ENCODE measurements at regions not wholly inside any gene's neighbourhood (a gene's known extent, or its start where the extent isn't known, plus 50 kb on each side); places are given as distances from the start of the nearest gene placed in this dataset.

DNA sequence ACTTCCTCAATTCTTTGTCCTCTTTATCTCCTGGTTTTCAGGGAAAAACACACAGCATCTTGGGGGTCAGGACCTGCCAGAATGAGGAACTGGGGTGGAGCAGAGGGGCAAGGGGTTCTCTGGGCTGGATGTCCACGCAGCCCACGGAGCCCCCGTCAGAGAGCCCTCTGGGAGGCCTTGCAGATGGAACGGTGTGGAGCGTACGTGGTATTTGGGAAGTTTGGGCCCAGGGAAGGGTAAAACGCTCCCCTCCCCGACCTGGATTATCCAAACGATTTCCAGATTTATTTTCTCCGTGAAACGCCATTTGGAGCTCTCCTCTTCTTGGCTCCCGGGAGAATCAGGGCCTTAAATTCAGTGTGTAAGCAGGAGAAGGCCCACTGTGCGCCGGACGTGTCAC, 51.7 kb upstream of the ZNF536 start:
- peaks cover 0 to 5% (median 2%) of the 10 kb centered on the region in 4 donors for H3K4me1 ChIP-seq

DNA sequence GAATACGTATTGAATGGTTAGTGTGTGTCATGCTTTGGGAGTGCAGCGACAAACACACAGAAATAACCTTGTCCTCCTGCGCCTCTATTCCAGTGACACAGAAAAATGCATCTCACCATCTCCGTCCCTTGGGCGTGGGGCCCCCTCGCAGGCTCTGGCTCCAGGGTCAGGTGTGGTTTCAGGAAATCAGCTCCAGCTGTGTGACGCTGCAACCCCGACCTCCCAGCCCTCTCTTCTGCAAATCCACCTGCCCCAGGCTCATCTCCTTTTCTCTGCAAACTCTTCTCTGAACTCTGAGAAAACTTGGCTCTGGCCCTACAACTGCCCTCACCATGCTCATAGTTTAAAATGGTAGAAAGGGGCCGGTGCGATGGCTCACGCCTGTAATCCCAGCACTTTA, 51.3 kb upstream of the ZNF536 start:
- Histone ChIP-seq H3K9me3 (no peaks in the 10 kb centered on the region), H3K4me1 (peaks cover 0 to 10% (median 4%) of the 10 kb centered on the region in 4 donors), H3K27me3 (no peaks in the 10 kb centered on the region), H3K4me3 (no peak overlapping the region), H3K27ac (no peak overlapping the region), H3K36me3 (no peaks in the 10 kb centered on the region)
- no peak for DNase-seq (ENCODE audit: low spot score in 2 of 2)
- TF ChIP-seq EP300 (IDR thresholded peaks at IDR 0.05): no peak
- 76 to 83% methylated on average over 11 of the region's 11 CpGs for WGBS, 2 donors

More for the DNA sequence above, 51.7 kb upstream of the ZNF536 start:
- H3K36me3 ChIP-seq: no peaks in the 10 kb centered on the region
- DNase-seq (ENCODE audit: low spot score in 2 of 2): no peak
- no peaks in the 10 kb centered on the region for H3K27me3 ChIP-seq
- H3K4me3 ChIP-seq: no peak overlapping the region
- H3K27ac ChIP-seq: no peak overlapping the region
- WGBS, 2 donors: 62 to 65% methylated on average over 15 of the region's 15 CpGs
- TF ChIP-seq EP300 (IDR thresholded peaks at IDR 0.05) (no peak), POLR2A (IDR thresholded peaks at IDR 0.05) (no peak)
- TF ChIP-seq, protein P1, sequence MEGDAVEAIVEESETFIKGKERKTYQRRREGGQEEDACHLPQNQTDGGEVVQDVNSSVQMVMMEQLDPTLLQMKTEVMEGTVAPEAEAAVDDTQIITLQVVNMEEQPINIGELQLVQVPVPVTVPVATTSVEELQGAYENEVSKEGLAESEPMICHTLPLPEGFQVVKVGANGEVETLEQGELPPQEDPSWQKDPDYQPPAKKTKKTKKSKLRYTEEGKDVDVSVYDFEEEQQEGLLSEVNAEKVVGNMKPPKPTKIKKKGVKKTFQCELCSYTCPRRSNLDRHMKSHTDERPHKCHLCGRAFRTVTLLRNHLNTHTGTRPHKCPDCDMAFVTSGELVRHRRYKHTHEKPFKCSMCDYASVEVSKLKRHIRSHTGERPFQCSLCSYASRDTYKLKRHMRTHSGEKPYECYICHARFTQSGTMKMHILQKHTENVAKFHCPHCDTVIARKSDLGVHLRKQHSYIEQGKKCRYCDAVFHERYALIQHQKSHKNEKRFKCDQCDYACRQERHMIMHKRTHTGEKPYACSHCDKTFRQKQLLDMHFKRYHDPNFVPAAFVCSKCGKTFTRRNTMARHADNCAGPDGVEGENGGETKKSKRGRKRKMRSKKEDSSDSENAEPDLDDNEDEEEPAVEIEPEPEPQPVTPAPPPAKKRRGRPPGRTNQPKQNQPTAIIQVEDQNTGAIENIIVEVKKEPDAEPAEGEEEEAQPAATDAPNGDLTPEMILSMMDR (IDR thresholded peaks at IDR 0.05): no peak
- H3K9me3 ChIP-seq: no peaks in the 10 kb centered on the region

Data from tibial nerve (tissue), 4 donors.